ENCODE measurements at regions not wholly inside any gene's neighbourhood (a gene's known extent, or its start where the extent isn't known, plus 50 kb on each side); places are given as distances from the start of the nearest gene placed in this dataset.

DNA sequence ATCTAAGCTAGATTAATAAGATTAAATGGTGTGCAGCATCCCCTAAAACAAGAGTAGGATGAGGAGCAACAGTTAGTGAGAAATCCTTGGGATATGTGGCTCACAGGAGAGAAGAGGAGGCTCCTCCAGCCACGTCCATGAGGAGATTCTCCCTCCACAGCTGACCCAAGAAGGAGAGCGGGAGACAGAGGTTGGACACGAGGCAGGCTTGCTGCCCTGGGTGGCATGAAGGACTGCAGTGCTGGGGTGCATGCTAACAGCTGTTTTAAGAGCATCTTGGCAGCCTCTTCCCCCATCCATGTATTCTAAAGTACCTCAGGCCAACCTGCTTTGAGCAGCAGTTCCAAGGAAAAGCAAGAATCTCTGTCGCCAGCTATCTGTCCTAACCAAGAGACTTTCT, 284.4 kb upstream of the B3GAT1 start:
- TF ChIP-seq, protein P1, sequence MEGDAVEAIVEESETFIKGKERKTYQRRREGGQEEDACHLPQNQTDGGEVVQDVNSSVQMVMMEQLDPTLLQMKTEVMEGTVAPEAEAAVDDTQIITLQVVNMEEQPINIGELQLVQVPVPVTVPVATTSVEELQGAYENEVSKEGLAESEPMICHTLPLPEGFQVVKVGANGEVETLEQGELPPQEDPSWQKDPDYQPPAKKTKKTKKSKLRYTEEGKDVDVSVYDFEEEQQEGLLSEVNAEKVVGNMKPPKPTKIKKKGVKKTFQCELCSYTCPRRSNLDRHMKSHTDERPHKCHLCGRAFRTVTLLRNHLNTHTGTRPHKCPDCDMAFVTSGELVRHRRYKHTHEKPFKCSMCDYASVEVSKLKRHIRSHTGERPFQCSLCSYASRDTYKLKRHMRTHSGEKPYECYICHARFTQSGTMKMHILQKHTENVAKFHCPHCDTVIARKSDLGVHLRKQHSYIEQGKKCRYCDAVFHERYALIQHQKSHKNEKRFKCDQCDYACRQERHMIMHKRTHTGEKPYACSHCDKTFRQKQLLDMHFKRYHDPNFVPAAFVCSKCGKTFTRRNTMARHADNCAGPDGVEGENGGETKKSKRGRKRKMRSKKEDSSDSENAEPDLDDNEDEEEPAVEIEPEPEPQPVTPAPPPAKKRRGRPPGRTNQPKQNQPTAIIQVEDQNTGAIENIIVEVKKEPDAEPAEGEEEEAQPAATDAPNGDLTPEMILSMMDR (IDR thresholded peaks at IDR 0.05): no peak
- TF ChIP-seq POLR2A (IDR thresholded peaks at IDR 0.05) (no peak), EP300 (IDR thresholded peaks at IDR 0.05) (no peak), POLR2AphosphoS5 (IDR thresholded peaks at IDR 0.05) (no peak)

Data from sigmoid colon (tissue), 4 donors.